Nephron progenitor cell (in vitro differentiated cells): ENCODE measurements at regions not wholly inside any gene's neighbourhood (a gene's known extent, or its start where the extent isn't known, plus 50 kb on each side); places are given as distances from the start of the nearest gene placed in this dataset.

ENCODE experiments used
- DNase-seq: peaks from one replicate; pipeline ENCODE4 v3.0.0; 2021
- H3K27ac Mint-ChIP-seq: 2 replicates; pipeline ENCODE4 v1.8.0; 2021; ENCODE audit warnings: mild to moderate bottlenecking, moderate library complexity, mixed read lengths
- H3K27me3 Mint-ChIP-seq: 2 replicates; pipeline ENCODE4 v1.8.0; 2021; ENCODE audit warnings: mild to moderate bottlenecking, low read depth, mixed read lengths; ENCODE audit not compliant: poor library complexity
- H3K36me3 Mint-ChIP-seq: 2 replicates; pipeline ENCODE4 v1.8.0; 2021; ENCODE audit warnings: low read depth, mixed read lengths
- H3K4me1 Mint-ChIP-seq: 2 replicates; pipeline ENCODE4 v1.8.0; 2021; ENCODE audit warnings: mixed read lengths
- H3K4me3 Mint-ChIP-seq: 2 replicates; pipeline ENCODE4 v1.8.0; 2021; ENCODE audit warnings: mild to moderate bottlenecking, moderate library complexity, mixed read lengths
- H3K9me3 Mint-ChIP-seq: 2 replicates; pipeline ENCODE4 v1.8.0; 2021; ENCODE audit warnings: mild to moderate bottlenecking, moderate library complexity, mixed read lengths
- CTCF ChIP-seq: fragments of 200-600 bp; sonication (generic); IDR thresholded peaks from 2 replicates; pipeline ENCODE4 v1.5.0; 2021; ENCODE audit warnings: antibody characterized with exemption

- Mint-ChIP-seq H3K27ac (no peak overlapping the region), H3K27me3 (no peaks in the 10 kb centered on the region), H3K4me3 (no peak overlapping the region), H3K9me3 (no peaks in the 10 kb centered on the region), H3K4me1 (no peaks in the 10 kb centered on the region), H3K36me3 (no peaks in the 10 kb centered on the region)
- no peak for TF ChIP-seq CTCF
- DNase-seq, result no peak
Observed at GRCh38 chr9:31608881-31609280, 775.6 kb upstream of the ACO1 start.

GRCh38 chr9:31612336-31613030, 772.0 kb upstream of the ACO1 start:
- no peaks in the 10 kb centered on the region for H3K36me3 Mint-ChIP-seq
- H3K4me1 Mint-ChIP-seq, result no peaks in the 10 kb centered on the region
- TF ChIP-seq CTCF, result no peak
- no peak for DNase-seq
- no peaks in the 10 kb centered on the region for H3K9me3 Mint-ChIP-seq
- no peak overlapping the region for H3K4me3 Mint-ChIP-seq
- no peak overlapping the region for H3K27ac Mint-ChIP-seq
- H3K27me3 Mint-ChIP-seq, result no peaks in the 10 kb centered on the region

- Mint-ChIP-seq H3K4me3 (no peak overlapping the region), H3K27ac (no peak overlapping the region), H3K9me3 (no peaks in the 10 kb centered on the region), H3K27me3 (no peaks in the 10 kb centered on the region), H3K4me1 (no peaks in the 10 kb centered on the region), H3K36me3 (no peaks in the 10 kb centered on the region)
- no peak for TF ChIP-seq CTCF
- no peak for DNase-seq
Observed at GRCh38 chr9:31615966-31616365, 768.5 kb upstream of the ACO1 start.

- H3K36me3 Mint-ChIP-seq, result no peaks in the 10 kb centered on the region
- H3K27me3 Mint-ChIP-seq, result no peaks in the 10 kb centered on the region
- no peak overlapping the region for H3K27ac Mint-ChIP-seq
Observed at GRCh38 chr9:31623511-31623910, 760.9 kb upstream of the ACO1 start.

GRCh38 chr9:31629292-31629691, 755.2 kb upstream of the ACO1 start:
- Mint-ChIP-seq H3K4me3 (no peak overlapping the region), H3K4me1 (no peaks in the 10 kb centered on the region), H3K36me3 (no peaks in the 10 kb centered on the region), H3K27ac (no peak overlapping the region), H3K9me3 (peaks cover 8% of the 10 kb centered on the region), H3K27me3 (no peaks in the 10 kb centered on the region)
- DNase-seq, result no peak
- no peak for TF ChIP-seq CTCF

More at GRCh38 chr9:31623511-31623910, 760.9 kb upstream of the ACO1 start:
- Mint-ChIP-seq H3K9me3 (peaks cover 8% of the 10 kb centered on the region), H3K4me1 (no peaks in the 10 kb centered on the region), H3K4me3 (no peak overlapping the region)
- DNase-seq, result no peak
- no peak for TF ChIP-seq CTCF

- no peak for TF ChIP-seq CTCF
- DNase-seq, result no peak
- no peak overlapping the region for H3K4me3 Mint-ChIP-seq
- no peaks in the 10 kb centered on the region for H3K9me3 Mint-ChIP-seq
- H3K27ac Mint-ChIP-seq, result no peak overlapping the region
- peaks cover 13% of the 10 kb centered on the region for H3K4me1 Mint-ChIP-seq
- H3K36me3 Mint-ChIP-seq, result no peaks in the 10 kb centered on the region
- no peaks in the 10 kb centered on the region for H3K27me3 Mint-ChIP-seq
Observed at GRCh38 chr9:31637265-31637664, 747.2 kb upstream of the ACO1 start.
